HAP-1 (cell line): ENCODE measurements at regions not wholly inside any gene's neighbourhood (a gene's known extent, or its start where the extent isn't known, plus 50 kb on each side); places are given as distances from the start of the nearest gene placed in this dataset.

Experiments
- DNase-seq, 2 experiments: peaks; one replicate each; pipeline ENCODE4 v3.0.0-alpha.2; 2016 to 2020; ENCODE audit warnings: low spot score in 2 of 2
- H3K27me3 ChIP-seq: fragments of 250-450 bp; sonication (Bioruptor Pico); 2 replicates; pipeline ENCODE4 v1.5.1; 2020; ENCODE audit warnings: low read depth, mild to moderate bottlenecking, moderate library complexity
- H3K36me3 ChIP-seq: fragments of 250-450 bp; sonication (Bioruptor Pico); replicated peaks from 2 replicates; pipeline ENCODE4 v1.5.1; 2020; ENCODE audit warnings: mild to moderate bottlenecking
- H3K4me1 ChIP-seq: fragments of 250-450 bp; sonication (Bioruptor Pico); 2 replicates; pipeline ENCODE4 v1.5.1; 2020; ENCODE audit warnings: mild to moderate bottlenecking
- H3K4me3 ChIP-seq: fragments of 250-450 bp; sonication (Bioruptor Pico); 2 replicates; pipeline ENCODE4 v1.5.1; 2020; ENCODE audit warnings: mild to moderate bottlenecking, moderate library complexity
- H3K9me3 ChIP-seq: fragments of 250-450 bp; sonication (Bioruptor Pico); 2 replicates; pipeline ENCODE4 v1.5.1; 2020; ENCODE audit warnings: mild to moderate bottlenecking, moderate library complexity
- in situ Hi-C: fragments of 300-500 bp; cut with MboI; formaldehyde crosslinking; loops from 3 replicates; pipeline ENCODE4 v1.14.3; 2020; ENCODE audit warnings: low sequenced_read_pairs, inconsistent platforms, mixed read lengths

DNA sequence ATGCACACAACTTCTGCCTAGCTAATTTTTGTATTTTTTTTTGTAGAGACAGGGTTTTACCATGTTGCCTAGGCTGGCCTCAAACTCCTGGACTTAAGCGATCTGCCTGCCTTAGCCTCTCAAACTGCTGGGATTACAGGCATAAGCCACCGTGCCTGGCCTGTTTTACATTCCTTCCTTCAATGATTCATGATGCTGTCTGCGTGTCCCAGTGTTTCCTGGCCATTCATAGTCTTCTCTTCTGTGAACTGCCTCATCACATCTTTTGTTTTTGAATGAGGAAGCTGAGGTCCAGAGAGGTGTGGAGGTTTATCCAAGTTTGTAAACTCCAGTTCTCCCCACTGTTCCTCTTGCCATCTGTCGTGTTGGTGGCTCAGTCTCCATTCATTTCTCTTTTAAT is 64.5 kb upstream of the MED9 start:
- no peak overlapping the region for H3K4me3 ChIP-seq
- peaks cover 2% of the 10 kb centered on the region; the same call in 1 of the 2 replicates for H3K9me3 ChIP-seq
- H3K36me3 ChIP-seq = no peaks in the 10 kb centered on the region
- in situ Hi-C loops = no loop called here
- H3K4me1 ChIP-seq = no peaks in the 10 kb centered on the region; the same call in 1 of the 2 replicates
- no peaks in the 10 kb centered on the region for H3K27me3 ChIP-seq
- DNase-seq = no peak

DNA sequence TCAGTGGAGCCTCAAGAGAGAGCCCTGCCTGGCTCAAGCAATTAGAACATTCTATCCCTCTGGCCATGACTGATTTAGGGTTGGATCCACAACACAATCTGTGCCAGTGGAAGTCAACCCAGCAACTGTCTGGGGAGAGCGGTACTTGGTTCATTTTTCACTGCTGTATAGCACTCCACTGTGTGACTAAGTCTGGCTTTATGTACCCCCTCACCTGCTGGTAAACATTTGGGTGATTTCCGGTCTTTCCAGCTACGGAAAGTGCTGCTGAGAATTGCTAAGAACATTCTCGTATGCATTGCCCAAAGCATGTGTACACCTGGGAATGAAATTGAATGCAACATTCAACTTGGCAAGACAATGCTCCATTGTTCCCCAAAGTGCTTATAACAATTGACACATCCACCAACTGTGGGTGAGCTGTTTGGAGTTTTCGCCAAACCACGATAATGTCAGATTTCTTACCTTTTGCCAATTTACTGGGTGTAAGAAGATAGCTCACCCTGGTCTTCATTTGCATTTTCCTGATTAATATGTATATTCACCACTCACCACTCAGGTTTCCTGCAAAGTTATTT is 63.5 kb upstream of the MED9 start:
- Histone ChIP-seq H3K9me3 (peaks cover 2% of the 10 kb centered on the region; the same call in 1 of the 2 replicates), H3K4me3 (no peak overlapping the region), H3K36me3 (no peaks in the 10 kb centered on the region), H3K4me1 (no peaks in the 10 kb centered on the region; the same call in 1 of the 2 replicates), H3K27me3 (no peaks in the 10 kb centered on the region)
- no peak for DNase-seq
- in situ Hi-C loops = no loop called here

DNA sequence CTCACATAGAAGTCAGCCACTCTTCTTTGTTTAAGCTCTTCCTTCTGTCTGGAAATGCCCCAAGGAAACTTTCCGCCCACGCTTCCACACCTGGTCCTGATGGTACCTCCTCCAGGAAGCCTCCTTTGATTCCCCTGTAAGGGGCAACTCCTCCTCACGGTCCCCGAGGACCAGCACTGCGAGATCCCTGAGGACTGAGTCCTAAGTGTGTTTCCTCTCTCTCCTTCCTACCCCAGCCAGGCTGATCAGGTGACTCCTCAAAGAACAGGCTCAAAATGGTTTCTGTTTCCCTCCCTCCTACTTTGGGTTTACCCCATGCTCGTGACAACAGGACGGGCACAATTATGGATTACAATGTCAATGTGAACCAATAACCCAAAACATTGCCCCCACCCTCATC is 63.0 kb upstream of the MED9 start:
- Histone ChIP-seq H3K27me3 (no peaks in the 10 kb centered on the region), H3K9me3 (peaks cover 2% of the 10 kb centered on the region; the same call in 1 of the 2 replicates), H3K36me3 (no peaks in the 10 kb centered on the region), H3K4me3 (no peak overlapping the region), H3K4me1 (no peaks in the 10 kb centered on the region; the same call in 1 of the 2 replicates)
- in situ Hi-C loops = no loop called here
- DNase-seq = no peak

DNA sequence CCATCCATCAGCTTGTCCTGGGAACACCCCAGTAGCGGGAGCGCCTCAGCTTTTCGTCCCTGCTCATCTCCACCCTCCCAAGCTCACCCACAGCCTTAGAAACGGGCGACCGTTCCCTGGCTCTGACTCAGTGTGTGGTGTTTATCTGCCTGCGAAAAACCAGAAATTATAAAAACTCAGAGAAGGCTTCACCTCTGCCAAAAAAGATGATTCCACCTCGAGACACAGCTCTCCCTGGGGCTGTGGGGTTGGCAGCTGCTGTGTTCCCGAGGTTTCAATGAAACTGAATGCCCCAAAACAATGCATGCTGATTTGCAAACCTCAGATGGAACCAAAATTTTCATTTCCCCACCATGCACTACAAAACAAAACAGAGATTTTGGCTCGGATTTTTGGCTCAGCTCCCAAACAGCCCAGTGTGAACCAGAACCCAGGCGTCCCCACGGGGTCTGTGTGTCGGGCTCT is 62.4 kb upstream of the MED9 start:
- peaks cover 2% of the 10 kb centered on the region; the same call in 1 of the 2 replicates for H3K9me3 ChIP-seq
- no peaks in the 10 kb centered on the region for H3K27me3 ChIP-seq
- H3K4me1 ChIP-seq = no peaks in the 10 kb centered on the region; the same call in 1 of the 2 replicates
- no peaks in the 10 kb centered on the region for H3K36me3 ChIP-seq
- no peak overlapping the region for H3K4me3 ChIP-seq
- in situ Hi-C loops = no loop called here
- no peak for DNase-seq

DNA sequence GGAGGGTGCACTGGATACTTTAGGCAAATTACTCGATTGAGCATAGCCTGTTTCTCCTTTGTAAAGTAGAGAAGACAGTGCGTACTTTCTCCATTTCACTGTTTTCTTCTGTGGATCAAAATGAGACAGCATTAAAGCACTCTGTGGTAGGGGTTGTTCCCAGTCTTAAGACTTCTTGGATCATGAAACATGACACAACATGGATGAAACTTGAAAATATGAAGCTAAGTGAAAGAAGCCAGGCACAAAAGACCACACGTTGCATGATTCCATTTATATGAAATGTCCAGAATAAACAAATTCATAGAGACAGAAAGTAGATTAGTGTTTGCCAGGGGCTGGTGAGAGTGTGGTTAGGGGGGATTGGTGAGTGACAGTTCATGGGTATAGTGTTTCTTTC is 61.8 kb upstream of the MED9 start:
- H3K27me3 ChIP-seq = no peaks in the 10 kb centered on the region
- no peaks in the 10 kb centered on the region; the same call in 1 of the 2 replicates for H3K4me1 ChIP-seq
- no peak for DNase-seq
- H3K4me3 ChIP-seq = no peak overlapping the region
- in situ Hi-C loops = no loop called here
- no peaks in the 10 kb centered on the region for H3K36me3 ChIP-seq
- peaks cover 2% of the 10 kb centered on the region; the same call in 1 of the 2 replicates for H3K9me3 ChIP-seq

DNA sequence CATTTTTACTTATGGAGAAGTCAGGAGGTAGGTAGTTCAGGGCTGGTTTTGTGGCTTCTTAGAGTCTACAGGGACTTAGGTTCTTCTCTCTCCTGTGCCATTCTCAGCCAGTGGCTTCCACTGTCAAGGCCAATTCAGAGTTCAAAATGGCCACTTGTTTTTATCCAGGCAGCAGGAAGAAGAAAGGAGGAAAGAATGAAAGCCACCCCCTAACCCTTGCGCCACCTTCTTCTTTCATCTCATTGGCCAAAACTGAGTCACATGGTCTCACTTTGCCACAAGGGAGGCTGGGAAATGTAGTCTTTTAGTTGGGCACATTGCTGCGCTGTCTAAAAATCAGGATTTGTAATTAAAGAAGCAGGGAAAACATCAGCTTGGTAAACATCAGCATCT is 60.8 kb upstream of the MED9 start:
- in situ Hi-C loops = no loop called here
- DNase-seq = peak; percentile 49 to 59
- Histone ChIP-seq H3K4me1 (no peaks in the 10 kb centered on the region; the same call in 1 of the 2 replicates), H3K9me3 (peaks cover 2% of the 10 kb centered on the region; the same call in 1 of the 2 replicates), H3K36me3 (no peaks in the 10 kb centered on the region), H3K4me3 (no peak overlapping the region), H3K27me3 (no peaks in the 10 kb centered on the region)

DNA sequence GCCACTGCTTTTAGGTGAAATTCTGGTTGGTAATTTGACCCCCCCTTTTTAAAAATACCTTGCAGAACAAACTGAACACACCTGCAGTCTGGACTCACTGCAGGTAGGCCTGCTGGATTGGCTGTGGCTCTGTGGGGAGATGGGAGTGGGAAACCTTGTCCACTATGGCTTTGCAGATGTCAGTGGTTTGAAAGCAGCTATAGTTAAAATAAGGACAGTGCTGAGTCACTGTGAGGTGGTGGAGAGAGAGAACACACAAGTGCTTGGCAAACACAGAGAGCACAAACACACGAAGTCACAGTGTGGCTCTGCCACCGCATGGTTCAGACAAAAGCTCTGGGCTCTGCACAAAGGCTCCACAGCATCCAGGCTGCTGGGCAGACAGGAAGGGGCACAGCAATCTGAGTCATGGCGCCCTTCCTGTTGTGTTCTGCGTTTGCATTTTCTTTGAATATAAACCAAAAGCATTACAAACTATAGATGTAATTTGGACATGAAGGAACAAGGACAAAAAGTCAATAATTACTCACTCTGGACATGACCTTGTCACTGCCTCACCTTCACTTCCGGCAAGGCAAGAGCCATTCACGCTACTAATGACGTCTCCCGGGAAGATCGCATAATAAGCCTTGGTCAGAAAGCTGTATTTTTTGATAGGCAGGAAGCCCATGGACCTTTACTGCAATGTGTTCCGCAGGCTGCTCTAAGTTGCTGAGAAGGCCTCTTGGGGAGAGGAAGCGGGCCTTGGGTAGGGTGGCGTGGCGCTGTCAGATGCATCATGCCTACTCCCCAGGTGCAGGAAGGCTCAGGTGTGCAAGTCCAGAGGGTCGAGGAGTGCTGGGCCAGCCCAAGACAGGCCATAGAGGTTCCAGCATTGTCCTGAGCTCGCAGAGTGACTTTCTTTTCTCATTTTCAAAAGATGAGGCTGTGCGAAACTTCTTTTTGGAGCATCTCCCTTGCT is 60.1 kb upstream of the MED9 start:
- Histone ChIP-seq H3K36me3 (no peaks in the 10 kb centered on the region), H3K27me3 (no peaks in the 10 kb centered on the region), H3K9me3 (peaks cover 2% of the 10 kb centered on the region; the same call in 1 of the 2 replicates), H3K4me3 (no peak overlapping the region), H3K4me1 (no peaks in the 10 kb centered on the region; the same call in 1 of the 2 replicates)
- DNase-seq = no peak
- in situ Hi-C loops = no loop called here

DNA sequence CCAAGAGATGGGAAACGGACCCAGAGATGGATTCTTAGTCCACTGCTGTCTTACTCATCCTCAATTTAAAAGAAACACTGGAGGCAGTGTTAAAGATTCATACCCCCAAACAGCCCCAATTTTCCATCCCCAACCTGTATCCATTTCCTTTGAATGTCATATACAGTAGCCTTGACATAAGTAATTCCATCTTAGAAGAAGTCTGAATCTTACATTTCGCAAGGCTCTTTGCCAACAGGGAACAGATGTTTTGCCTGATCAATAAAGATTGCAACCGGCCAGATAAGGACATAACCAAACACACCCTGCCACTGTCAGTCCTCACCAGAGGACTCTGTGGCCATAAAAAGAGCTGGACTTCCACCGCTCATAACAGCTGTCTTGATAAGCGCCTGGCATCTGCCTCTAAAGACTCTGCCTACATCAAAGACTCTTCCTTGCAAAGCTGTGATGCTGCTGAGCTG is 59.0 kb upstream of the MED9 start:
- Histone ChIP-seq H3K9me3 (peaks cover 2% of the 10 kb centered on the region; the same call in 1 of the 2 replicates), H3K4me1 (no peaks in the 10 kb centered on the region; the same call in 1 of the 2 replicates), H3K27me3 (no peaks in the 10 kb centered on the region), H3K4me3 (no peak overlapping the region), H3K36me3 (no peaks in the 10 kb centered on the region)
- DNase-seq = no peak
- in situ Hi-C loops = no loop called here

DNA sequence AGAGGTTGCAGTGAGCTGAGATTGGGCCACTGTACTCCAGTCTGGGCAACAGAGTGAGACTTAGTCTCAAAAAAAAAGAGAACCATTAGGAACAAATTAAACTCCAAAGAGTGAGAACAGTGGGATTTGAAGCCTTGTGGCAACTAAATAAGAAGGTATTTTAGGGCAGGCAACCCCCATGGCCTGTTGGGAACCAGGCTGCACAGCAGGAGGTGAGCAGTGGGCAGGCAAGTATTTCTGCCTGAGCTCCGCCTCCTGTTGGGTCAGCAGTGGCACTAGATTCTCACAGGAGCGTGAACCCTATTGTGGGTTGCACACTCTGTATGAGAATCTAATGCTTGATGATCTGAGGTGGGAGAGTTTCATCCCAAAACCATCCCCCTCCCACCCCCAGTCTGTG is 57.6 kb upstream of the MED9 start:
- Histone ChIP-seq H3K36me3 (no peaks in the 10 kb centered on the region), H3K4me1 (no peaks in the 10 kb centered on the region; the same call in 1 of the 2 replicates), H3K9me3 (peaks cover 2% of the 10 kb centered on the region; the same call in 1 of the 2 replicates), H3K4me3 (no peak overlapping the region), H3K27me3 (no peaks in the 10 kb centered on the region)
- DNase-seq = no peak
- in situ Hi-C loops = no loop called here

DNA sequence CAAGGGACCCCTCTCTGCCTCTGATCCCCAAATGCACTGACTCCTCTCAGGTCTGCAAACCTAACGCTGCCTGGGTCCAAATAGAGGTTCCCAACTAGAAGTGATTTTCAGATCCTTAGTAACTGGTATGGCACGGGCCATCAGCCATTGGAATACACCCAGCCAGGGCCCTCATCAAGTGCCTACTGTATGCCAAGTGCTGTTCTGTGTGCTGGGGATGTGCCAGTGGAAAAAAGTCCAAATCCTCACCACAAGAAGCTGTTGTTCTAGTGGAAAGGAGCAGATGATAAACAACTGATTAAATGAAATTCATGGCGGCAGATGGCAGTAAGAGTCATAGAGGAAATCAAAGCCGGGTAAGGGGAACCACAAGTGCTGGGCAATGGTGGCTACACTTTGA is 57.2 kb upstream of the MED9 start:
- in situ Hi-C loops = no loop called here
- peaks cover 7% of the 10 kb centered on the region; the same call in 1 of the 2 replicates for H3K9me3 ChIP-seq
- H3K36me3 ChIP-seq = no peaks in the 10 kb centered on the region
- H3K4me3 ChIP-seq = no peak overlapping the region
- no peaks in the 10 kb centered on the region; the same call in 1 of the 2 replicates for H3K4me1 ChIP-seq
- DNase-seq = no peak
- no peaks in the 10 kb centered on the region for H3K27me3 ChIP-seq

DNA sequence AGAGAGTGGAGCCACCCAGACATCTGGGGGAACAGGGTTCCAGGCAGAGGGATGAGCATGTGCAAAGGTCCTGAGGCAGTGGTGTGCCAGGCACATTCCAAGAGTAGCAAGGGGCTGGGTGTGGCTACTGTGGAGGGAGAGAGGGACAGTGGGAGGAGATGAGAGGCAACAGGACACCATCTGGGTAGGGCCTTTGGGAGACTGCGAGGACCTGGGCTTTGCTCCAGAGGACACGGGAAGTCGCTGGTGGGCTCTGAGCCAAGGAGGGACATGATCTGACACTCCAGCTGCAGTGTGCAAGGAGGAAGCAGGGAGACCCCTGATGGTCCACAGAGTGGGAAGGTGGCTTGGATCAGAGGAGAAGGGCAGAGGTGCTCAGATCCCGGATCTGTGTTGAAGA is 56.7 kb upstream of the MED9 start:
- H3K36me3 ChIP-seq = no peaks in the 10 kb centered on the region
- in situ Hi-C loops = no loop called here
- peaks cover 11% of the 10 kb centered on the region; the same call in 1 of the 2 replicates for H3K9me3 ChIP-seq
- DNase-seq = no peak
- H3K4me1 ChIP-seq = no peaks in the 10 kb centered on the region; the same call in 1 of the 2 replicates
- H3K4me3 ChIP-seq = no peak overlapping the region
- no peaks in the 10 kb centered on the region for H3K27me3 ChIP-seq

DNA sequence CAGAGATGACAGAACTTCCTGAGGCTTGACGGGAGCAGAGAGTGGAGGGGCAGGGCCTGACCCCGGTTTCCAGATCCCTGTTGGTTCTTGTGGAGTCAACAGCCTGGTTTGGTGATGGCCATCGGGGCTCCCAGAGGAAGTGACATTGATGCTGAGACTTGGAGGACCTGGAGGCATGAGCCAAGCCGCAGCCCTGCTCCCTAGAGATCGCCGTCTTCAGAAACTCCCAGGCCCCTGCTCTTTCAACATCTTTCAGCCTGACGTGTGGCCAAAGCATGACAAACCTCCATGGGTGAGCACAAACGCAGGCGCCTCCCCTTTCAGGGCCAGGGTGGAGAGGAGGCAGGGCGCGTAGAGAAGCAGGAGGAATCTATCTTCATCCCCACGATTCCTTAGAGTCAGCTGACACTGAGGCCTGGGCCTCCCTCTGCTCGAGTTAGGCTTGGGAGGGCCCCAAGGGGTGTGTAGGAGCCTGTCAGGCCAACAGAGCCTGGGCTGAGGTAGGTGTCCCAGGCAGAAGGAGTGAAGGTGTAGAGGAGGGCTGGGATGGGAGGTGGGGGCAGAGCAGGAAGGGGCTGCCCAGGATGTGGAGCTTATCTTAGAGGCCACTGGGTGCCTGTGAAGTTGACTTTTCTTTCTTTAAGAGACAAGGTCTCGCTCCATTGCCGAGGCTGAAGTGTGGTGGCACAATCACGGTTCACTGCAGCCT is 56.1 kb upstream of the MED9 start:
- DNase-seq = no peak
- H3K4me3 ChIP-seq = no peak overlapping the region
- H3K27me3 ChIP-seq = no peaks in the 10 kb centered on the region
- H3K4me1 ChIP-seq = no peaks in the 10 kb centered on the region; the same call in 1 of the 2 replicates
- H3K9me3 ChIP-seq = peaks cover 13% of the 10 kb centered on the region; the same call in 1 of the 2 replicates
- H3K36me3 ChIP-seq = no peaks in the 10 kb centered on the region
- in situ Hi-C loops = no loop called here
